Stromal cell of bone marrow (primary cell): ENCODE measurements at regions not wholly inside any gene's neighbourhood (a gene's known extent, or its start where the extent isn't known, plus 50 kb on each side); places are given as distances from the start of the nearest gene placed in this dataset.

Experiments used
- DNase-seq: peaks from one replicate; pipeline ENCODE4 v3.0.0-alpha.2; 2012; ENCODE audit warnings: low read depth

DNA sequence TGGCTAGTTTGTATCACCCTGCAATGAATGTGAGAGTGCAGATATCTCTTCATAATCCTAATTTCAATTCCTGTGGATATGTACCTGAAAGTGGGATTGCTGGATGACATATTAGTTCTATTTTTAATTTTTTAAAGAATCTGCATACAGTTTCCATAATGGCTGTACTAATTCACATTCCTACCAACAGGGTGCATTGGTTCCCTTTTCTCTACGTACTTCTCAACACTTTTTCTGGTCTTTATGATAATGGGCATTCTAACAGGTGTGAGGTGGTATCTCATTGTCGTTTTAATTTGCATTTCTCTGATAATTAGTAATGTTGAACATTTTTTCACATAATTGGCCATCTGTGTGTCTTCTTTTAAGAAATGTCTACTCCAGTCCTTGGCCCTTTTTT, 927.5 kb downstream of the DTWD2 start:
- DNase-seq, result no peak

DNA sequence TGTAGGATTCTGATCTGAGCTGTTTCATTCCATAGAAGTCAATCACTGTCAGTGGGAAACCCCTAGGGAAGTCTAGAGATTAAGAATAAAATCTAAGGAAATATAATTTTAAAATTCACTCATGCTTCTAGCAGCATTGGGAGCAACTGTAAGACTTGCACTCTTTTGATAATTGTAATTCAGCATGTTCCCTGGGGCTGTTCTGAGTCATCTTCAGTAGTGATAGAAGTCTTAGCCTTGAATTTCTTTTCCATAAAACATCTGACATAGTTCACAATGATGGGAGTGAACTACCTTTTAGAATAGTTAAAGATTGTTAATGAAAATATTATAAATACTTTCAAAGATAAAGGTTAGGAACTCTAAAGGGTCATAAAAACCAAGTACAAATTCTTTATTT, 935.8 kb downstream of the DTWD2 start:
- DNase-seq, result no peak

DNA sequence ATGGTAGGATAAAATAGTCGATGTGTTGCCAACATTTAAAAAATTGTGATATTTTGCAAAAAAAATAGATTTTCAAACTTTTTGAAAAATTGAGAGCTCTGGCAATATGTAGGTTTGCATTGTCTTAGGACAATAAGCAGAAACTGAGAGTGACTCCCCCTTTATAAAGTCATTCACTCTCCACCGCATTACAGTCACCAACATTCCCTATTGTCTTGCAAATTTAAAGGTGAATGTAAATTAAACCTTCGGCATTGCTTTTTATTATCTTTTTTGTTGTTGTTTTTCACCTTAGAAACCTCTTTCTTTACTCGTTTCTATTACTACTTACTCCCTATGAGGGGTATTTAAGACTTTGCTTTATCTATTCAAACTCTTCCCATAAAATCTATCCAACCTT, 944.2 kb downstream of the DTWD2 start:
- no peak for DNase-seq

DNA sequence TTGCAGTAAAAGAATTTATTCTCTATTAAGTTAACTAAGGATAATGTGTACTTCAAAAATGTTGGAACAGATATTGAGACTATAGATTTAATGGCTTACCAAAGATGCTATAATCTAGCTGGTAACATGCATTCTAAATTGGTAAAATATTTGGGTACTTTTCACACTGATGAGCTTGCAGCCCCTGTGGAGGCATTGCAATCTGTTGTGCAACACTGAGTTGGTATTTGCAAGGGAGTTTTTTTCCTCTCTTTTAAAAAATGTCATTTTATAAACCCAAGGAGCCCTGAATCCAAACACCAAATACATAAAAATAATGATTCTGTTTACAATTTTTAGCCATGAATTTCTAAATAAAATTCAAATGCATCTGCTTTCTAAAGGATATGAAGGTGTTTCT, 944.8 kb downstream of the DTWD2 start:
- DNase-seq, result no peak

DNA sequence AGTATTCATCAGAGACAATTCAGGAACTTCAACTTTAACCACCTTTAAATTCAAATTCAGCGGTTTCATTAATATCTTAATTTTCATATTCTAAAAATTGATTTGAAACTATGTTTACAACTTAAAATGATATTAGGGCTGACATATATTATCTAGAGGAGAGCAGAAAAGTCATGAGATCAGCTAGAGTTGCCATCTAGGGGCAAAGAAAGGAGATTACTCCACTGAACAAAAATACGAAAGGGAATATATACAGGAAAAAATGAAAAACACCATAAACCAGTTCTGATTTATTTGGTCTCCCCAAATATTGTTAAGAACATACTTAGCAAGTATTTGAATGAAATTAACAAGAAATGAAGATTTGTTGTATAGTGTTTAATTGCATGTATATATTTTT, 946.3 kb downstream of the DTWD2 start:
- no peak for DNase-seq

DNA sequence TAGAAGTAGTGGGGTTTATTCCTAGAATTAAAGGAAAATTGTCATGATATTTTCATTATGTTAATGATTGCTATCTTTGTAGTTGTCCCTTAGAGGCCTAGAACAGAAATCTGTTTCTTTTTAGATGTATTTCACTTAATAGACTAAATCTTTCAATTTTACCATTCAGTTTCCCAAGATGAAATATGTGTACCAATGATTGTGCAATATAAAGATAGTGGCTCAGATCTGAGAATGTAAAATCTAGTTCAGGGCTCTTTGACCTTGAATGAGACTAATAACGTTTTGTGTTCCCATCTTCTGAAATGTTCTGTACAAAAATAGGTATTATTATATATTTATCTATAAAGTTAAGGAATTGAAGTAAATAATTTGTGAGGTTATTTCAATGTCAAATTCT, 947.9 kb downstream of the DTWD2 start:
- DNase-seq, result no peak

DNA sequence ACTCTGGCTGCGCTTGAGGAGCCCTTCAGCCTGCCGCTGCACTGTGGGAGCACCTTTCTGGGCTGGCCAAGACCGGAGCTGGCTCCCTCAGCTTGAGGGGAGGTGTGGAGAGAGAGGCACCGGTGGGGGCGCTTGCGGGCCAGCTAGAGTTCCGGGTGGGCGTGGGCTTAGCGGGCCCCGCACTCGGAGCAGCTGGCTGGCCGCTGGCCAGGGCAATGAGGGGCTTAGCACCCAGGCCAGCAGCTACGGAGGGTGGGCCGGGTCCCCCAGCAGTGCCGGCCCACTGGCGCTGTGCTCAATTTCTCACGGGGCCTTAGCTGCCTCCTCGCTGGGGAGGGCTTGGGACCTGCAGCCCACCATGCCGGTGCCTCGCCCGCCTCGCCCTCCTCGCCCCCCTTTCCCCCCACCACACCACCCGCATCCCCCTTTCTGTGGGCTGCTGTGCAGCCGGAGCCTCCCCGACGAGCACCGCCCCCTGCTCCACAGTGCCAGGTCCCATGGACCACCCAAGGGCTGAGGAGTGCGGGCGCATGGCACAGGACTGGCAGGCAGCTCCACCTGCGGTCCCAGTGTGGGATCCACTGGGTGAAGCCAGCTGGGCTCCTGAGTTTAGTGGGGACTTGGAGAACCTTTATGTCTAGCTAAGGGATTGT, 954.5 kb downstream of the DTWD2 start:
- DNase-seq, result no peak

DNA sequence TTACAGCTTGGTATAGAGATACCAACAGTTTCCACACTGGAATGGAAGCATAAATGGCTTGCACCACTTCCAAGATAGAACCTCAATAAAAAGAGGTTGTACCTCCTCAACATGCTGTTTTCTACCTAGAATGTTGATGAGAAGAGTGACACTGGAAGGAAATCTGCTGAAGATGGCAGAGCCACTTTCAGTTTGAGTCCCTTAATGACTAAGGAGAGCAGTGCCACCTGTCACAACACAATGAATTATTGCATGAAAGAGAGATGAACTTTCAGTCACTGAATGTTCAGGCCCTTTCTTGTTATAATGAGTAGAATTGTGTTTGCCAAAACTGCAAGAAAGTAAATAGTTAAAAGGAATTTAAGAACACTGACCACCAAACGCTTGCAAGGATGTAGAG, 958.5 kb downstream of the DTWD2 start:
- no peak for DNase-seq

DNA sequence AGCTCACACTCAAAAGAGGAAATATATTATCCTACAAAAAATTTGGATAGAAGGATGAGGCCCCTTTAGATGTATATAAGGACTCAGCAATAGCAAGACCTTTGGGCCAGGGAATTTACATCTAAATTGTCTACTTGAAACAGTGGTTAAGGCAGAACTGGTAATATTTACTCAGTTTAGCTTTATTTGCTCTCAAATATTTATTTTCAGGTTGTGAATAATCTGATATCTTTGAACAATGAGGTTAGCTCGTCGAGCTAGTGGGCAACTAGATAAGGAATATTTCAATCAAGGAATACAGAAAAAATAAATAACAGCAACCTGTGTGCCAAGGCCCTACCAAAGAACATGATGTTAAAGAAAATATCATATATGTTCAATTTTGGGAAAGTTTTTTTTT, 966.3 kb downstream of the DTWD2 start:
- DNase-seq, result no peak

DNA sequence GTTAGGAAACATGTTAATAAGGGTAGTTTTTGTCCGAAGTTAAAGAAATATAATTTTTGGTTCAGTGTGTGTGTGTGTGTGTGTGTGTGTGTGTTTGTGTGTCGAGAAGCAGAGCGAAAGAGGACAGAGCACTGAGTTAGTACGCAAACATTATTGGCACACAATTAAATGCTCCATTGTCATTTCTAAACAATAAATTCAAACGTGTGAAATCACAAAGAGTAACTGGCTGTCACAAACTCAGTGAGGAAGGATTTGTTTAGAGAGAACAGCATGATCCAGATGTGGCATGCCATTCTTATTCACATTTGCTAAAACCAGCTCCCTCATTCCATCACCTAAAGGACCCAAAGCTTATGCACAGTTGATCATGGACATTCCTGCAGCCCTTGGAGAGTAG, 970.8 kb downstream of the DTWD2 start:
- no peak for DNase-seq

DNA sequence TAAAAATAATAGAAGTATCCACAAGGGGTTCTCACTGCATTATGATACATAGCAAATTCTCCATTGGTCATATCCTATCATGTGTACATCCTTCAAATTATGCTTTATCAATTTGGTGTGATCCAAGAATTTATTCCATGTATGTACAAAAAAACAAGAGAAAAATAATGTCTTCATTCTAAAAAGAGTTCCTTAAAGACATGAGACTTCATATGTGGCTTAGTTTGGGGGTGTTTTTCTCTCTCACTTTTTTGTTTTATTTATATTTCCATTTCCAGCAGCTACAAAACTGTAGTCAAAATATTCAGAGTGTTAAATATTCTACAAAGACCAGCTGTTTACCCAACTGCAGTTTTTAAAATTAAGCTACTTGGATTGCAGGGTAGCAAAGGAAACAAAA, 972.0 kb downstream of the DTWD2 start:
- DNase-seq, result no peak

DNA sequence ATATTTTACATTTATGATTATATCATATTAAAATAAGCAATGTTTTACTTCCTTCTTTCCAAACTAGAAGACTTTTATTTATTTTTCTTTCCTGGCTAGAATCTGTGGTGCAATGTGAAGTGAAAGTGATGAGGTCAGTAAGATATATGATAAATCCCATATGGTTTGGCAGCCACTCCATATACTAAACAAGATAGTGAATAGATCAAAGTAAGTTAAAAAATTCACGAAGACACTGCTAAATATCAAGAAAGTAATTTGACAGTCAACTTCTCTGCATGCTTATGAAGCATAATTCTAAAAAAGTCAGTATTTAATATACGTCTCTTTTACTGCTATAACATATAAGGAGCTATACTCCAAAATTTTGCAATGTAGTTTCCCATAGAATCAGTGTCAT, 972.8 kb downstream of the DTWD2 start:
- no peak for DNase-seq

DNA sequence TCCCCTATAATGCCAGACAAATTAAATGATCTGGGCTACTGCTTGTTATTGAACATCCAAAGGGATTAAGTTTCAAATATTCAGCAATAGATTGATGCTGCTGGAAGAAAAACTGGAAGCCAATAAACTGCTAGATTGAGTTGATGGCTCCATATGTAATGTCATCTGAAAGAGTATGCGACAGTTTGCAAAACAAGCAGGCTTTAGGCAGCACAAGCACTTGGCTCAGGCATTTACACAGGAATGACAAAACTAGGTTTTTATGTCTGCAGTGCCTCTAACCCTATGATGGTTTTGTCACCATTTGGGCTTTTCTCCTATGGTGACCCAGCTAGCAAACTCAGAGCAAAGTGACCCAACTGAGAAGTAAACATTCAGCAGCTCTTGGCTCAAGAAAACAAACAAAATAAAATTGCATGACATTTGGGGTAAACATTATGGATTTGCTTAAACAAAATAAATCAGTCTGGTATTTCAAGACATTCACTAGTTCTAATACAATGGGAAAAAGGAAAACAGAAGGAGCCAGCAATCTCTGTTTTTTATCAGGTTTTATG, 978.5 kb downstream of the DTWD2 start:
- DNase-seq, result no peak

DNA sequence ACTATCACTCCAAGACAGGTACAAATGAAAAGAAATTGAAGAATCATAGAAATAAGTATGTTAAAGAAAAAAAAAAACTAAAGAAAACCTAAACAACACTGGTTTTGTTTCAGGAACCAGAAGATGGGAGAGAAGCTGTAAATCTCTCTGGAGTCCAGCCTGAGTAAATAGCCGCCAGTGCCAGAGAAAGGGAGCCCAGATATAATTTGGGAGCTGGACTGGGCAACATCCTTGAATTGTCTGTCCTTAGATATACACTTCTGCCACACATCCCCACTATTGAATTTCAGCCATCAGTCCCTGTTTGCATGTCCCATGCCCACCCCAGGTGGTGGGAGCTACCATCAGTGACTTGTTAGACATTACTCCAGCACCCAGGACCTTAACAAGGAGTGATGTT, 979.6 kb downstream of the DTWD2 start:
- DNase-seq, result no peak

DNA sequence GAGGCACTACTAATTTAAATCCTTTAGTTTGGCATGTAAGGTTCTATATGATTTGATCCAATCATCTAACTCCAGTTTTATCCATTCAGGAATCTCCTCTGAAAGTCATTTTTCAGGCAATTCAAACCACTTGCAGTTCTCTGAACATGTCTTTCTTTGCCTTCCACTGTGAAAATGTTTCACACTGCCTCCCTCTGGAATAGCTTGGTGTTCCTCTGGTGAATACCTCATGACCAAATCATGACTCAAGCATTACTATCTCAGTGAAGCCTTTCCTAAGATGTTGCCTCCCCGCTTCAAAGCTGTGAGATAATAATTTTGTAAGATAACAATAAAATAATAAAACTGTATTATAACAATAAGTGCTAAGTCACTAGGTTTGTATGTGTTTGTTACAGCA, 981.1 kb downstream of the DTWD2 start:
- DNase-seq, result no peak

DNA sequence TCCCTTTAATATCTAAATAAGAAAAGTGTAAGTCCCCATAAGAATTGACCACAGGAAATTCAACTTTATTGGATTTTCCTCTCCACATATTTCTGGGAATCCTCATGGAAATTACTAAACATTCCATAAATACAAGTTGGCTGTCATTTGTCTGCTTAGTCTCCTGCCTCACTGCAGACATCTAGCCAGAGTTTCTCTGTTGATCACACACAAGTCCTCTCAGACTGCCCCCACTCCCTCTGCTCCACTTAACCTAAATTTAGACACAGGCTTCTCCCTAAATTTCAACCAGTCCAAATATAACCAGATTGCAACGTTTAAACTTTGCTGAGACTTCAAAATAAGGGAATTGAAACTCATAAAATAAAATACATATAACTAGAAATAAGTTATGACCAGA, 982.1 kb downstream of the DTWD2 start:
- no peak for DNase-seq

DNA sequence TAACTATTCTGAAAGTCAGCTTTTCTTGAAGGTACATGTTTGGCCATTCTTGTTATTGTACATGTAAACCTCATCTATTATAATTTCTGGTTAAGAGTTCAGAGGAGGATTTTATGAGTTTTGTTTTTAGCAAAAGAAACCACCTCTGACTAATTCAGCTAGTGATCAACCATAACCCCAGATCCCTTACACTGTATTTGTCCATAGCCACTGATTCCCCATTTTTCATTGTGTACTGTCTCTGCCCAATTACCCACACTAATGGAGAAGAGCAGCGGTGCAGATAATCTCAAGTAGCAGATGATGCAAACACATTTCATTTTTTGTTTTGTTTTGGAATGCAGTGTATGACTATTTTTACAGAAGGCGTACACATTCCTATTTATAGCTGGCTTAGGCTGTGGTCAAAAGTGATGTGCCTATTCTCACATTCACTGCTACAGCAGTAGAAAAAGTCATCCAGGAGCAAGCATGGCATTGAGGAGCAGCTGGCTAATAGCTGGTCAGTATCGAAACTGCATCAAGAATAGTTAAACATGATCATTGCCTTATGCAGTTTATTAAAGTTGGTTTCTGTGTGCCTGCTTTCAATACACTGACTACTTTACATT, 988.3 kb downstream of the DTWD2 start:
- DNase-seq, result no peak

DNA sequence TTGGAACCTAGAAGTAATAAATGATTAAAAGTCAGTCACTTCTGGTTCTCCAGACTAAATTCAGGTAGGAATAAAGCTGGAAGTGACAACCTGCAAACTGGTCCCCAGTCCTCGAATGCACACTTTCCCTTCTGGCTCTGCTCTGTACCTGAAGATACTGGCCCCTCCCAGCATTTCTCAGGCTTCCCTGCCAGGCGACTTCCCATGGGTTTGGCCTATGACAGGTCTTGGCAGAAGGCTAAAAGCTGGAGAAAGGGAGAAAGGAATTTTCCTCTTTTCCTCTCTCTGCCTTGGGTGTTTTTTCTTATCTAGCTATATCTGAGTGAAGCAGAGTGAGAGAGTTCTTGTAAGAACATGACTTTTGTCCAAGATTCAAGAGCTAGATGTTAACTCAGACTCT, 1005.7 kb downstream of the DTWD2 start:
- no peak for DNase-seq

DNA sequence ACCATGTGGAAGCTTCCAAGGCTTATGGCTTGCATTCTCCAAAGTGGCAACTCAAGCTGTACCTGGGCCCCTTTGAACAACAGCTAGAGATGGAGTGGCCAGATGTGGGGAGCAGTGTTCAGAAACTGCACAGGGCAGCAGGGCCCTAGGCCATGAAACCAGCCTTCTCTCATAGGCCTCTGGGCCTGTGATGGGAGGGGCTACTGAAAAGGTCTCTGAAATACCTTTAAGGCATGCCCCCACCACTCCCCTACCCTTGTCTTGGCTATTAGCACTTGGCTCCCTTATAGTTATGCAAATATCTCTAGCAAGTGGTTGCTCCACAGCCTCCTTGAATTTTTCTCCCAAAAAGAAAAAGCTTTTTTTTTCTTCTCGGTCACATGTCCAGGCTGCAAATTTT, 1014.6 kb downstream of the DTWD2 start:
- DNase-seq, result no peak

DNA sequence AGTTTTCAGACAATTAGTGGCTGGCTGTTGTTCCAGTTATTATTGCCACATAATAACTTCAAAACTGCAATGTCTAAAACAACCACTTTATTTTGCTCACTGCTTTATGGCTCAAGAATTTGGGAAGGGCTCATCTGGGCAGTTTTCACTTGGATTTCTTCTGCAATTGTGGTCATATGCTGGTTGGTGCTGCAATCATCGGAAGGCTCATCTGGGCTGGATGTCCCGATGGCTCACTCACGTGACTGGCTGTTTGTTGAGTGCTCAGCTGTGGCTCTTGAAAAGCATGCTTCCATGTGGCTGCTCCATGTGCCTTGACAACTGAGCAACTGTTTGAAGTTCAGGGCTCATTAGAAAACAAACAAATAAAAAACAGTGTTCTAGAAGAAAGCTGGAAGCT, 1032.5 kb downstream of the DTWD2 start:
- no peak for DNase-seq

DNA sequence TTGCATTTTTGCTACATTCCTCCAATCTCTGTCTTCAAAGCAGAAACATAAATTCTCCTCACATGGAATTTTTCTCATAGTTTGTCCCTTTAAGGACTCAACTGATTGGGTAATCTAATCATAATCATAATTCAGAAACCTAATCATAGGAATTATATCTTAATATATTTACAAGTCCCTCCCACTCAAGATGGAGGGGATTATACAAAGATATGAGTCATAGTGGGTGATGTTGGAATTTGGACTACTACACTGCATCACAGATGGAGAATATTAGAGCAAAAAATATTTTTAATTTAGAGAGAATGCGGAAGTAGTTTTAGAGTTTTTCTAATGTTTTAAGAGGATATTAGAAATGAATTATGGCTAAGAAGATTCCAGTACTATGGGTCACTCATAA, 1034.0 kb downstream of the DTWD2 start:
- no peak for DNase-seq

DNA sequence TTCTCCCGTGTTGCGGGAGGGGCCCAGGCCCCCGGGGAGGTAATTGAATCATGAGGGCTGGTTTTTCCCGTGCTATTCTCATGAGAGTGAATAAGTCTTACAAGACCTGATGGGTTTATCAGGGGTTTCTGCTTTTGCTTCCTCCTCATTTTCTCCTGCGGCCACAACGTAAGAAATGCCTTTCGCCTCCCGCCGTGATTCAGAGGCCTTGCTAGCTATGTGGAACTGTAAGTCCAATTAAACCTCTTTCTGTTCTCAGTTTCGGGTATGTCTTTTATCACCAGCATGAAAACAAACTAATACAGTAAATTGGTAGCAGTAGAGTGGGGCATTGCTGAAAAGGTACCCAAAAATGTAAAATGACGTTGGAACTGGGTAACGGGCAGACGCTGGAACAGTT, 1035.1 kb downstream of the DTWD2 start:
- DNase-seq, result no peak

DNA sequence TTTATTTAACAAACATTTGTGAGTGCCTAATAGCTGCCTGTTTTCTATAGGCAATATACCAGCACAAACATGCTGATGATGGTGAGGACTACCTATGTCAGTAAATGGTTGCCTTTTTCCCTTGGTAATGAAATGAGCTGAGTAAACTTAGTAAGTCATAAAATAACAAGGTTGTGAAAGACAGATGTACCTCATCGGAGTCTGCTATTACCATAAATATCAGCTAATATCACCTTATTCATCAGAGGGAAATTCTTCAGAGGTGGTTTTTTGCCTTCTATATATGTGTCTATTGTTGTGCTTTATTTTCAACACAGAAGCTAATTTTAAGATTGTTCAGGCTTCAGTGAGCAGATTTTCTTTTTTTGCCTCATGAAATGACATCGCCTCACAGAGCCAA, 1040.5 kb downstream of the DTWD2 start:
- DNase-seq, result no peak

DNA sequence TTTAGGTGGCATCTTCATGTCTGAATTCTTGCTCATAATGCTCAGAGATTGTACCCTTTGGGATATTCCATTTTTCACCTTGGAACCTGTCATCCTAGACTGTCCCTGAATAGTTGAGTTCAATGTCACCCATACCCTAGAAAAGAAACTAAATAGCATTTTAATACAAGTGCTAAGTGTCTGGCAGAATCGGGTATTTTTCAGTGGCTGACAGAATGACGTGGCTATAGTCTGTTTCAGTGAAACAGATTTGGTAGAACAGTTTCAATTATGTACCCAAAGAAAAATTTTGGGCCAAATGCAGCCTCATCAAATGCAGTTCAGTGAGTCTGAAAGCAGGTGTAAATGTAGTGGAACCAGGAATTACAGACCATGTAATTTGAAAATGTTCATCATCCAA, 1041.2 kb downstream of the DTWD2 start:
- DNase-seq, result no peak
